Effector memory CD4-positive, alpha-beta T cell (primary cell): ENCODE measurements at regions not wholly inside any gene's neighbourhood (a gene's known extent, or its start where the extent isn't known, plus 50 kb on each side); places are given as distances from the start of the nearest gene placed in this dataset.

Experiments
- DNase-seq, 3 donors: peaks; one replicate each; pipeline ENCODE4 v3.0.0-alpha.2; 2020
- H3K27ac ChIP-seq: 2 replicates; pipeline ENCODE4 v1.7.0; 2013; ENCODE audit warnings: mild to moderate bottlenecking, low read length, moderate library complexity; ENCODE audit not compliant: insufficient read depth, poor library complexity, severe bottlenecking
- H3K27me3 ChIP-seq: replicated peaks from 2 replicates; pipeline ENCODE4 v1.7.0; 2013; ENCODE audit warnings: mild to moderate bottlenecking, low read length; ENCODE audit not compliant: insufficient read depth, control insufficient read depth, poor library complexity, severe bottlenecking
- H3K36me3 ChIP-seq: 2 replicates; pipeline ENCODE4 v1.7.0; 2013; ENCODE audit warnings: mild to moderate bottlenecking, low read length, moderate library complexity; ENCODE audit not compliant: control insufficient read depth, insufficient read depth
- H3K4me1 ChIP-seq: 2 replicates; pipeline ENCODE4 v1.7.0; 2013; ENCODE audit warnings: low read length, mild to moderate bottlenecking; ENCODE audit not compliant: control insufficient read depth, insufficient read depth, poor library complexity, severe bottlenecking
- H3K4me3 ChIP-seq: 2 replicates; pipeline ENCODE4 v1.7.0; 2013; ENCODE audit warnings: low read length, low read depth, mild to moderate bottlenecking; ENCODE audit not compliant: insufficient read depth, poor library complexity, severe bottlenecking
- H3K9me3 ChIP-seq: 2 replicates; pipeline ENCODE4 v1.7.0; 2013; ENCODE audit warnings: mild to moderate bottlenecking, low read length, moderate library complexity; ENCODE audit not compliant: control insufficient read depth

- H3K27ac ChIP-seq, result no peak overlapping the region
- H3K27me3 ChIP-seq, result no peaks in the 10 kb centered on the region
- no peak overlapping the region for H3K4me3 ChIP-seq
- H3K36me3 ChIP-seq, result no peaks in the 10 kb centered on the region
- no peaks in the 10 kb centered on the region for H3K4me1 ChIP-seq
- H3K9me3 ChIP-seq, result no peaks in the 10 kb centered on the region
- DNase-seq, result no peak
Measured at GRCh38 chr14:101235335-101236103, 325.8 kb upstream of the DIO3 start.

GRCh38 chr14:101236496-101237251 lies 324.6 kb upstream of the DIO3 start:
- no peak overlapping the region for H3K4me3 ChIP-seq
- DNase-seq, result no peak
- no peak overlapping the region for H3K27ac ChIP-seq
- no peaks in the 10 kb centered on the region for H3K36me3 ChIP-seq
- H3K4me1 ChIP-seq, result no peaks in the 10 kb centered on the region
- no peaks in the 10 kb centered on the region for H3K9me3 ChIP-seq
- no peaks in the 10 kb centered on the region for H3K27me3 ChIP-seq

- Histone ChIP-seq H3K36me3 (no peaks in the 10 kb centered on the region), H3K4me1 (no peaks in the 10 kb centered on the region), H3K27me3 (no peaks in the 10 kb centered on the region), H3K4me3 (no peak overlapping the region), H3K27ac (no peak overlapping the region), H3K9me3 (no peaks in the 10 kb centered on the region)
- DNase-seq, result no peak
Measured at GRCh38 chr14:101237252-101237616, 324.1 kb upstream of the DIO3 start.

- H3K27me3 ChIP-seq, result no peaks in the 10 kb centered on the region
- H3K27ac ChIP-seq, result no peak overlapping the region
- no peaks in the 10 kb centered on the region for H3K36me3 ChIP-seq
- H3K4me1 ChIP-seq, result no peaks in the 10 kb centered on the region
- DNase-seq, result no peak
- H3K4me3 ChIP-seq, result no peak overlapping the region
- H3K9me3 ChIP-seq, result no peaks in the 10 kb centered on the region
Measured at GRCh38 chr14:101239065-101239464, 322.2 kb upstream of the DIO3 start.

- Histone ChIP-seq H3K4me1 (no peaks in the 10 kb centered on the region), H3K36me3 (no peaks in the 10 kb centered on the region), H3K9me3 (no peaks in the 10 kb centered on the region), H3K27ac (no peak overlapping the region), H3K4me3 (no peak overlapping the region), H3K27me3 (no peaks in the 10 kb centered on the region)
- DNase-seq, result no peak
Measured at GRCh38 chr14:101241147-101241546, 320.1 kb upstream of the DIO3 start.

- H3K4me1 ChIP-seq, result no peaks in the 10 kb centered on the region
- no peak overlapping the region for H3K4me3 ChIP-seq
- DNase-seq, result no peak
- H3K36me3 ChIP-seq, result no peaks in the 10 kb centered on the region
- no peaks in the 10 kb centered on the region for H3K9me3 ChIP-seq
- H3K27me3 ChIP-seq, result no peaks in the 10 kb centered on the region
- H3K27ac ChIP-seq, result no peak overlapping the region
Measured at GRCh38 chr14:101241807-101242278, 319.5 kb upstream of the DIO3 start.

- H3K27ac ChIP-seq, result no peak overlapping the region
- H3K9me3 ChIP-seq, result no peaks in the 10 kb centered on the region
- no peaks in the 10 kb centered on the region for H3K36me3 ChIP-seq
- DNase-seq, result no peak
- no peaks in the 10 kb centered on the region for H3K4me1 ChIP-seq
- H3K27me3 ChIP-seq, result no peaks in the 10 kb centered on the region
- no peak overlapping the region for H3K4me3 ChIP-seq
Measured at GRCh38 chr14:101242442-101243385, 318.6 kb upstream of the DIO3 start.

GRCh38 chr14:101243587-101244338 lies 317.5 kb upstream of the DIO3 start:
- Histone ChIP-seq H3K4me1 (no peaks in the 10 kb centered on the region), H3K9me3 (no peaks in the 10 kb centered on the region), H3K4me3 (no peak overlapping the region), H3K27ac (no peak overlapping the region), H3K36me3 (no peaks in the 10 kb centered on the region), H3K27me3 (no peaks in the 10 kb centered on the region)
- no peak for DNase-seq
